Endothelial cell of umbilical vein (primary cell): ENCODE measurements at regions not wholly inside any gene's neighbourhood (a gene's known extent, or its start where the extent isn't known, plus 50 kb on each side); places are given as distances from the start of the nearest gene placed in this dataset.

Experiments
- BruUV-seq: library from RNA; stranded (reverse); fragments of 400-500 nt; replicated peaks from 2 replicates; lab custom pipeline; 2021; lab: Mats Ljungman, UMichigan
- CTCF ChIA-PET: fragments of 300-600, 350-600 bp; sonication (Branson Sonifier 250); formaldehyde crosslinking; loops from one replicate; lab custom pipeline; 2021; ENCODE audit warnings: antibody characterized with exemption, inconsistent platforms; lab: Charles Lee
- POLR2A ChIA-PET: fragments of 300-600, 350-600 bp; sonication (Branson Sonifier 250); formaldehyde crosslinking; loops from one replicate; lab custom pipeline; 2021; ENCODE audit warnings: antibody characterized with exemption, inconsistent platforms; lab: Charles Lee
- DNase-seq: peaks from one replicate; pipeline ENCODE4 v3.0.0-alpha.2; 2011; ENCODE audit warnings: low read depth, low spot score
- FAIRE-seq: peaks from 2 replicates; lab custom pipeline; 2011; peaks lifted over from hg19 to GRCh38; lab: Jason Lieb, UNC
- H2AFZ ChIP-seq: 2 replicates; pipeline ENCODE4 v1.6.0; 2012; ENCODE audit warnings: low read depth, low read length, control low read depth, inconsistent platforms
- H3K27ac ChIP-seq: 2 replicates; pipeline ENCODE4 v1.5.1; 2011; ENCODE audit warnings: low read depth, mild to moderate bottlenecking, control low read depth, low read length, moderate library complexity; ENCODE audit not compliant: insufficient read depth
- H3K27me3 ChIP-seq, 2 experiments: 2 replicates each; pipeline versions ENCODE4 v1.6.0 to v1.6.1; 2011; ENCODE audit warnings: low read length in 2 of 2, mixed read lengths in 1 of 2; ENCODE audit not compliant: control insufficient read depth in 2 of 2, insufficient read depth in 2 of 2
- H3K36me3 ChIP-seq, 2 experiments: 2 replicates in 1 of 2; 3 replicates in 1 of 2; pipeline ENCODE4 v1.5.1; 2011; ENCODE audit warnings: low read length in 2 of 2, mild to moderate bottlenecking in 1 of 2, moderate library complexity in 1 of 2; ENCODE audit not compliant: control insufficient read depth in 2 of 2, insufficient read depth in 2 of 2; ENCODE audit errors: extremely low read depth in 1 of 2
- H3K4me1 ChIP-seq: 3 replicates; pipeline ENCODE4 v1.5.1; 2011; ENCODE audit warnings: mild to moderate bottlenecking, low read length; ENCODE audit not compliant: control insufficient read depth, insufficient read depth; ENCODE audit errors: extremely low read depth
- H3K4me2 ChIP-seq: 2 replicates; pipeline ENCODE4 v1.6.1; 2011; ENCODE audit warnings: low read length, control low read depth, mixed read lengths; ENCODE audit not compliant: insufficient read depth
- H3K4me3 ChIP-seq, 3 experiments: fragments of 200-600 bp in 1 of 3; sonication (generic), shearing (Covaris generic) in 1 of 3; replicated peaks in 1 of 3; 2 replicates each; pipeline ENCODE4 v1.5.1; 2011 to 2016; ENCODE audit warnings: control low read depth in 3 of 3, low read length in 3 of 3, mild to moderate bottlenecking in 2 of 3, inconsistent platforms in 1 of 3, low read depth in 1 of 3, moderate library complexity in 1 of 3; ENCODE audit not compliant: insufficient read depth in 1 of 3
- H3K79me2 ChIP-seq: 2 replicates; pipeline ENCODE4 v1.6.0; 2012; ENCODE audit warnings: low read length, inconsistent platforms; ENCODE audit not compliant: control insufficient read depth, insufficient read depth
- H3K9ac ChIP-seq: replicated peaks from 2 replicates; pipeline ENCODE3; 2011; ENCODE audit warnings: low read length, control low read depth; ENCODE audit not compliant: insufficient read depth; ENCODE audit errors: extremely low read depth
- H3K9me1 ChIP-seq: replicated peaks from 3 replicates; pipeline ENCODE4 v1.6.0; 2011; ENCODE audit warnings: mild to moderate bottlenecking, low read length; ENCODE audit not compliant: control insufficient read depth, insufficient read depth; ENCODE audit errors: extremely low read depth
- H3K9me3 ChIP-seq: replicated peaks from 2 replicates; pipeline ENCODE4 v1.5.1; 2012; ENCODE audit warnings: low read length, inconsistent platforms; ENCODE audit not compliant: control insufficient read depth, insufficient read depth
- H4K20me1 ChIP-seq: replicated peaks from 2 replicates; pipeline ENCODE3; 2011; ENCODE audit warnings: mild to moderate bottlenecking, low read length; ENCODE audit not compliant: control insufficient read depth, insufficient read depth; ENCODE audit errors: extremely low read depth
- EZH2 ChIP-seq: IDR thresholded peaks from 2 replicates; pipeline ENCODE4 v1.6.1; 2012; ENCODE audit warnings: borderline replicate concordance, low read depth, mild to moderate bottlenecking, moderate library complexity, low read length, inconsistent platforms; ENCODE audit not compliant: severe bottlenecking
- FOS ChIP-seq: IDR thresholded peaks from 2 replicates; pipeline ENCODE4 v1.6.1; 2011; ENCODE audit warnings: mild to moderate bottlenecking, low read length, moderate library complexity, borderline replicate concordance; ENCODE audit not compliant: insufficient read depth
- GATA2 ChIP-seq: IDR thresholded peaks from 2 replicates; pipeline ENCODE4 v1.7.0; 2011; ENCODE audit warnings: low read depth, mild to moderate bottlenecking, moderate library complexity, mixed read lengths, low read length; ENCODE audit not compliant: insufficient read length, insufficient read depth
- JUN ChIP-seq: IDR thresholded peaks from 2 replicates; pipeline ENCODE4 v1.6.1; 2011; ENCODE audit warnings: borderline replicate concordance, low read depth; ENCODE audit not compliant: insufficient read length, insufficient read depth
- MYC ChIP-seq: IDR thresholded peaks from one replicate; pipeline ENCODE4 v1.6.1; 2011; ENCODE audit warnings: mild to moderate bottlenecking, low read depth, low read length
- POLR2A ChIP-seq: IDR thresholded peaks from 2 replicates; pipeline ENCODE4 v1.6.1; 2012; ENCODE audit warnings: low read depth, mild to moderate bottlenecking, control low read depth, low read length
- POLR2AphosphoS5 ChIP-seq: IDR thresholded peaks from 2 replicates; pipeline ENCODE4 v1.6.1; 2012; ENCODE audit warnings: low read depth, mild to moderate bottlenecking, control low read depth, low read length, moderate library complexity; ENCODE audit not compliant: insufficient read depth
- dilution Hi-C: fragments of 300-500 bp; cut with MboI; formaldehyde crosslinking; loops from one replicate; pipeline ENCODE4 v1.15.0; 2019; ENCODE audit warnings: low sequenced_read_pairs; ENCODE audit not compliant: extremely low pct_ligation_motif_present
- intact Hi-C: fragments of 100-400 bp; cut with micrococcal nuclease; formaldehyde crosslinking; loops from one replicate; pipeline ENCODE4 v1.10.0; 2022
- TF ChIP-seq, protein P1 (sequence below), 2 donors: IDR thresholded peaks; 1 replicate in 1 of 2; 2 replicates in 1 of 2; pipeline ENCODE4 v1.5.1; 2011; ENCODE audit warnings: low read length in 2 of 2, mild to moderate bottlenecking in 2 of 2, moderate library complexity in 2 of 2, control low read depth in 1 of 2, inconsistent platforms in 1 of 2, low read depth in 1 of 2; ENCODE audit not compliant: insufficient read depth in 1 of 2; ENCODE audit errors: extremely low read depth in 1 of 2
- TF ChIP-seq, protein P2 (sequence below): IDR thresholded peaks from 2 replicates; pipeline ENCODE4 v1.6.1; 2011; ENCODE audit not compliant: insufficient read depth, insufficient read length

DNA sequence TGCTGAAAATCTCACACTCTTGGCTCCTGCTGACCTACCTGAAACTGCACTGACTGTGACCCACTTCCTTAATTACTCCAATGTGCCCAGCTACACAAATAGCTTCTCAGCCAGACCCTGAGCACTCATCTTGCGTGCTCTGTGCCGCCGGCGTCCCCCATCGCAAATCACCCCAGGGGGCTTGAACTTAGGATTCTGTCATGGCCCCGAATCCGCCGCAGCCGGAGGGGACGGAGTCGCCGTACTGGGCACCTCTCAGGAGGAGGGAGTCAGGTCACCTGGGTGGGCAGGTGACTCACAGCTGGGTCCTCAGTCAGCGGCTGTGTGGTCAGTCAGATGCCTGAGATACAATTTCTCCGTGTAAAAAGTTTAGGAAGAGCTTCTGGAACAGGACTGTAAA, 804.9 kb upstream of the SALL3 start:
- Histone ChIP-seq H3K4me3 (no peak overlapping the region), H3K4me2 (no peak overlapping the region), H3K9me3 (no peaks in the 10 kb centered on the region), H4K20me1 (no peaks in the 10 kb centered on the region), H3K27me3 (no peaks in the 10 kb centered on the region), H3K79me2 (no peaks in the 10 kb centered on the region), H3K36me3 (no peaks in the 10 kb centered on the region), H3K9ac (no peak overlapping the region), H3K9me1 (no peaks in the 10 kb centered on the region), H2AFZ (no peak overlapping the region), H3K27ac (no peak overlapping the region), H3K4me1 (no peaks in the 10 kb centered on the region)
- ChIA-PET POLR2A (no interaction called here), CTCF (no interaction called here)
- dilution Hi-C loops: no loop called here
- intact Hi-C loops: no loop called here
- DNase-seq (no peak), FAIRE-seq (no peak)
- TF ChIP-seq FOS (no peak), POLR2AphosphoS5 (no peak), EZH2 (no peak), POLR2A (no peak), JUN (no peak), GATA2 (no peak), MYC (no peak)
- TF ChIP-seq, protein P1, sequence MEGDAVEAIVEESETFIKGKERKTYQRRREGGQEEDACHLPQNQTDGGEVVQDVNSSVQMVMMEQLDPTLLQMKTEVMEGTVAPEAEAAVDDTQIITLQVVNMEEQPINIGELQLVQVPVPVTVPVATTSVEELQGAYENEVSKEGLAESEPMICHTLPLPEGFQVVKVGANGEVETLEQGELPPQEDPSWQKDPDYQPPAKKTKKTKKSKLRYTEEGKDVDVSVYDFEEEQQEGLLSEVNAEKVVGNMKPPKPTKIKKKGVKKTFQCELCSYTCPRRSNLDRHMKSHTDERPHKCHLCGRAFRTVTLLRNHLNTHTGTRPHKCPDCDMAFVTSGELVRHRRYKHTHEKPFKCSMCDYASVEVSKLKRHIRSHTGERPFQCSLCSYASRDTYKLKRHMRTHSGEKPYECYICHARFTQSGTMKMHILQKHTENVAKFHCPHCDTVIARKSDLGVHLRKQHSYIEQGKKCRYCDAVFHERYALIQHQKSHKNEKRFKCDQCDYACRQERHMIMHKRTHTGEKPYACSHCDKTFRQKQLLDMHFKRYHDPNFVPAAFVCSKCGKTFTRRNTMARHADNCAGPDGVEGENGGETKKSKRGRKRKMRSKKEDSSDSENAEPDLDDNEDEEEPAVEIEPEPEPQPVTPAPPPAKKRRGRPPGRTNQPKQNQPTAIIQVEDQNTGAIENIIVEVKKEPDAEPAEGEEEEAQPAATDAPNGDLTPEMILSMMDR (IDR thresholded peaks at IDR 0.05; ENCODE audit: extremely low read depth in 1 of 2, insufficient read depth in 1 of 2, low read depth in 1 of 2, low read length in 2 of 2): no peak
- TF ChIP-seq, protein P2, sequence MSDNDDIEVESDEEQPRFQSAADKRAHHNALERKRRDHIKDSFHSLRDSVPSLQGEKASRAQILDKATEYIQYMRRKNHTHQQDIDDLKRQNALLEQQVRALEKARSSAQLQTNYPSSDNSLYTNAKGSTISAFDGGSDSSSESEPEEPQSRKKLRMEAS: no peak
- BruUV-seq: no TSS peak
